Thyroid gland (tissue), 4 donors: ENCODE measurements at regions not wholly inside any gene's neighbourhood (a gene's known extent, or its start where the extent isn't known, plus 50 kb on each side); places are given as distances from the start of the nearest gene placed in this dataset.

ENCODE experiments used
- CTCF ChIP-seq, 6 experiments: fragments of 200-600 bp in 3 of 6; fragments of 450-650 bp in 3 of 6; sonication (generic) in 3 of 6; IDR thresholded peaks; one replicate each; pipeline ENCODE4 v1.5.1; 2016 to 2019; ENCODE audit warnings: antibody characterized with exemption in 6 of 6, mild to moderate bottlenecking in 2 of 6, inconsistent platforms in 1 of 6, moderate library complexity in 1 of 6
- POLR2A ChIP-seq, 2 donors: fragments of 450-650 bp; IDR thresholded peaks; one replicate each; pipeline ENCODE4 v1.6.1; 2017; ENCODE audit warnings: antibody characterized with exemption in 2 of 2, mild to moderate bottlenecking in 2 of 2, moderate library complexity in 1 of 2

- no peak for TF ChIP-seq CTCF (IDR thresholded peaks at IDR 0.05)
- no peak for TF ChIP-seq POLR2A (IDR thresholded peaks at IDR 0.05)
Observed at GRCh38 chr12:91913651-91914050, 232.0 kb downstream of the BTG1 start.
